ENCODE measurements at regions not wholly inside any gene's neighbourhood (a gene's known extent, or its start where the extent isn't known, plus 50 kb on each side); places are given as distances from the start of the nearest gene placed in this dataset.

GRCh38 chr14:30211326-30211725 lies 283.7 kb upstream of the PRKD1 start:
- TF ChIP-seq SPI1 (IDR thresholded peaks at IDR 0.05; ENCODE audit: borderline replicate concordance, low read depth) (no peak), POLR2AphosphoS5 (IDR thresholded peaks at IDR 0.05; ENCODE audit: low read depth) (no peak), CTCF (IDR thresholded peaks at IDR 0.05; ENCODE audit: insufficient read depth, low read length) (no peak), REST (IDR thresholded peaks at IDR 0.05; ENCODE audit: insufficient replicate concordance, low read depth) (no peak), GABPA (IDR thresholded peaks at IDR 0.05; ENCODE audit: low read depth) (no peak)
- H3K4me3 ChIP-seq (replicated peaks; ENCODE audit: insufficient read depth, low read length): no peak overlapping the region
- no peak overlapping the region for H3K27ac ChIP-seq (replicated peaks)
- H3K27me3 ChIP-seq (ENCODE audit: insufficient read depth, poor library complexity, severe bottlenecking): no peaks in the 10 kb centered on the region
- no peak for DNase-seq (ENCODE audit: low read depth in 1 of 2, low spot score in 1 of 2)

- no peak for DNase-seq (ENCODE audit: low read depth in 1 of 2, low spot score in 1 of 2)
- no peaks in the 10 kb centered on the region for H3K27me3 ChIP-seq (ENCODE audit: insufficient read depth, poor library complexity, severe bottlenecking)
- no peak overlapping the region for H3K27ac ChIP-seq (replicated peaks)
- H3K4me3 ChIP-seq (replicated peaks; ENCODE audit: insufficient read depth, low read length): no peak overlapping the region
- no peak for TF ChIP-seq GABPA (IDR thresholded peaks at IDR 0.05; ENCODE audit: low read depth)
- no peak for TF ChIP-seq SPI1 (IDR thresholded peaks at IDR 0.05; ENCODE audit: borderline replicate concordance, low read depth)
- TF ChIP-seq POLR2AphosphoS5 (IDR thresholded peaks at IDR 0.05; ENCODE audit: low read depth): no peak
- TF ChIP-seq REST (IDR thresholded peaks at IDR 0.05; ENCODE audit: insufficient replicate concordance, low read depth): no peak
These were observed 286.4 kb upstream of the PRKD1 start for GRCh38 chr14:30214014-30214413.

- Histone ChIP-seq H3K4me3 (replicated peaks; ENCODE audit: insufficient read depth, low read length) (no peak overlapping the region), H3K27me3 (ENCODE audit: insufficient read depth, poor library complexity, severe bottlenecking) (no peaks in the 10 kb centered on the region), H3K27ac (replicated peaks) (no peak overlapping the region)
- peak; percentile 4 to 41 for DNase-seq (ENCODE audit: low read depth in 1 of 2, low spot score in 1 of 2)
- TF ChIP-seq SPI1 (IDR thresholded peaks at IDR 0.05; ENCODE audit: borderline replicate concordance, low read depth) (no peak), CTCF (IDR thresholded peaks at IDR 0.05; ENCODE audit: insufficient read depth, low read length) (no peak), GABPA (IDR thresholded peaks at IDR 0.05; ENCODE audit: low read depth) (no peak), POLR2AphosphoS5 (IDR thresholded peaks at IDR 0.05; ENCODE audit: low read depth) (no peak), REST (IDR thresholded peaks at IDR 0.05; ENCODE audit: insufficient replicate concordance, low read depth) (no peak)
These were observed 286.9 kb upstream of the PRKD1 start for GRCh38 chr14:30214461-30215090.

Data from HL-60 (cell line).